ENCODE measurements at regions not wholly inside any gene's neighbourhood (a gene's known extent, or its start where the extent isn't known, plus 50 kb on each side); places are given as distances from the start of the nearest gene placed in this dataset.
"Not testable (repeated sequence)": the region's sequence is repeated elsewhere in the genome, so short reads cannot be mapped to it uniquely, and the experiment has no call there.

- Mint-ChIP-seq H3K4me1 (no peaks in the 10 kb centered on the region), H3K9me3 (no peaks in the 10 kb centered on the region), H3K4me3 (no peak overlapping the region), H3K36me3 (no peaks in the 10 kb centered on the region), H3K27ac (no peak overlapping the region)
- ATAC-seq (no peak), DNase-seq (ENCODE audit: low spot score in 2 of 2) (no peak)
These were observed 279.0 kb upstream of the GK2 start for GRCh38 chr4:79687006-79687405.

DNA sequence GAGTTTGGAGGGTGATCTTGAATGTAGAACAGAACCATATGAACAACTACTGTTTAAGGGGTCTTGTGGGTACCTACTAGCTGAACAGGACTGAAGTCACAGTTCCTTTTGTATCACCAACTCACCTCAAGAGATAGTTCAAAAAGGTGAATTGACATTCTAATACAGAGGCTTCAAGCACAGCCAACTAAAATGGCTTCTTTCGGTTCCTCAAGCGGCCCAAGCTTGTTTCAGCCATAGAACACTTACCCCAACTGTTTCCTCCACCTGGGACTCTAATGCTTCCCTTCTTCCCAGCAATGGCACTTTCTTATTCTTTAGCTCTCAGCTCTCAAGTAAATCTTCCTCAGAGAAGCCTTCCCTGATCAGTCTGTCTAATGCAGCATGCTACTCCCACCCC is 277.5 kb upstream of the GK2 start:
- no peak for ATAC-seq
- no peaks in the 10 kb centered on the region for H3K36me3 Mint-ChIP-seq
- no peaks in the 10 kb centered on the region for H3K9me3 Mint-ChIP-seq
- no peaks in the 10 kb centered on the region for H3K4me1 Mint-ChIP-seq
- H3K27ac Mint-ChIP-seq, result no peak overlapping the region
- H3K4me3 Mint-ChIP-seq, result no peak overlapping the region
- no peak for DNase-seq (ENCODE audit: low spot score in 2 of 2)

DNA sequence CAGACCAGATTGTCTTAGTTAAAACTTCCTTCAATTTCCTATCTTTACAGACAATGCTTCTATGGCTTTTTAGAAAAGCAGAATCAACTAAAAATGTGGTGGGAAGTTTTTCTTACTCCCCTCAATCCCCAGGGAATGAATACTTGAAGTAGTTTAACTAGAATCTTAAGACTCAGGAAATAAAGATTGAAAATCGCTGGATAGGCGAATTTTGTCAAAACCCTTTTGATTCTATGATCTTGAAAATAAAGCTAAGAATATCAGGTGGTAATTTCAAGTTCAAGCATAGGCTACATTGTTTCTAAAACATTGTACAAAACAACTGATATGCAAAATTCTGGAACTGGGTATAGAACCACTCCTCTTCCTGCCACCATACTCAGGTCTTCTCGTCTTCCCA is 276.5 kb upstream of the GK2 start:
- Mint-ChIP-seq H3K27ac (no peak overlapping the region), H3K4me1 (no peaks in the 10 kb centered on the region), H3K4me3 (no peak overlapping the region), H3K36me3 (no peaks in the 10 kb centered on the region), H3K9me3 (no peaks in the 10 kb centered on the region)
- DNase-seq (ENCODE audit: low spot score in 2 of 2) (no peak), ATAC-seq (no peak)

DNA sequence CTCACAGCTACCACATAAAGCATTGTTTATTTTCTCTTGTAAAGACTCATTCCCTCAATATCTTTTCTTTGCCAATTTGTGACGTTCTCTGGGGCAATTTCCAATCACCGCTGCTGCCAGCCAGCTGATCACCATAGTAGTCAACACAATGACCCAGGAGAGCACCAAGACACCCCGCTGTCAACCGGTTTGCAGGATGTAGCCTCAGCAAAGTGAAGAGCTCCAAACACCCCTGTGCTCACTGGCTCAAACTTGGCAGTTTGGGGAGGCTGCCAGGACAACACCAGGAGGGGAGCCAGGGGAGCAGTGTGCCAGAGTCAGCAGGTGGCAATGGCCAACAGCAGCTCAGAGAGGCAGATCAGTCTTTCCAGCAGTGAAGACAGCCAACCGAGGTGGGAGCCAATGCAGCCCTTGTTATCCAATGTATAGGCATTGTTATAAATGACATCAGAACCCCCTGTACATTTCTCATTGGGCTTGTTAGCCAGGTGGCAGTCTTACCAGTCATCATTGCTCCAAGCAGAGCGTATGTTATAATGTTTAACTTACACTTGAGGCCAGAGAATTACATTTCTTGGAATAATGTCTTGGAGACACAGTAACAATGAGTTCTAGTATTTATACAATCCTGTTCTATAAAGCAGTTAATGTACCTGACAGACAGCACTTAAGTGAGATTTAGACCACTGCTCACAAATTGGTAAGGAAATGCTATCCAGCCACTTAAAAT is 274.9 kb upstream of the GK2 start:
- H3K4me1 Mint-ChIP-seq, result no peaks in the 10 kb centered on the region

GRCh38 chr4:79682161-79682560 is 274.1 kb upstream of the GK2 start:
- DNase-seq (ENCODE audit: low spot score in 2 of 2) (no peak), ATAC-seq (no peak)
- H3K4me3 Mint-ChIP-seq, result no peak overlapping the region
- no peaks in the 10 kb centered on the region for H3K9me3 Mint-ChIP-seq
- H3K4me1 Mint-ChIP-seq, result no peaks in the 10 kb centered on the region
- H3K27ac Mint-ChIP-seq, result no peak overlapping the region
- no peaks in the 10 kb centered on the region for H3K36me3 Mint-ChIP-seq

More for the DNA sequence above, 274.9 kb upstream of the GK2 start:
- Mint-ChIP-seq H3K9me3 (no peaks in the 10 kb centered on the region), H3K4me3 (no peak overlapping the region), H3K27ac (no peak overlapping the region), H3K36me3 (no peaks in the 10 kb centered on the region)
- no peak for ATAC-seq
- no peak for DNase-seq (ENCODE audit: low spot score in 2 of 2)

DNA sequence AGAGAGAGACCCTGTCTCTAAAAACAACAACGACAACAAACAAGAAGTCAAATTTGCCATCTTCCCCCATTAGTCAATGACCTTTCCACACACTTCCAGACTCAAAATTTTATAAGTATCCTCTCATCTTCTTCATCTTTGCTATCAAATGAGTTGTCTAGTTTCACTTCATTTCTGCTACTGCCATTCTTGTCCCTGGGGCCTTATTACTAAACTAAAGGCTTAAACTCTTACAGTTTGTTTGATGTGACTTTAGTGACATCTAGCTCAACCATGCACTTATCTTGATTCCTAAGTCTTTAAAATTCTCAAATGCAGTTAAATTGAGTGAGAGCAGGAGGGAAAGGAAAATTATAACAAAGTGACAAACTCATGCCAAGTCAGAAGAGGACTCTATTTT is 271.8 kb upstream of the GK2 start:
- ATAC-seq, result no peak
- DNase-seq (ENCODE audit: low spot score in 2 of 2), result no peak
- Mint-ChIP-seq H3K4me1 (no peaks in the 10 kb centered on the region), H3K27ac (no peak overlapping the region), H3K4me3 (no peak overlapping the region), H3K36me3 (no peaks in the 10 kb centered on the region), H3K9me3 (no peaks in the 10 kb centered on the region)

DNA sequence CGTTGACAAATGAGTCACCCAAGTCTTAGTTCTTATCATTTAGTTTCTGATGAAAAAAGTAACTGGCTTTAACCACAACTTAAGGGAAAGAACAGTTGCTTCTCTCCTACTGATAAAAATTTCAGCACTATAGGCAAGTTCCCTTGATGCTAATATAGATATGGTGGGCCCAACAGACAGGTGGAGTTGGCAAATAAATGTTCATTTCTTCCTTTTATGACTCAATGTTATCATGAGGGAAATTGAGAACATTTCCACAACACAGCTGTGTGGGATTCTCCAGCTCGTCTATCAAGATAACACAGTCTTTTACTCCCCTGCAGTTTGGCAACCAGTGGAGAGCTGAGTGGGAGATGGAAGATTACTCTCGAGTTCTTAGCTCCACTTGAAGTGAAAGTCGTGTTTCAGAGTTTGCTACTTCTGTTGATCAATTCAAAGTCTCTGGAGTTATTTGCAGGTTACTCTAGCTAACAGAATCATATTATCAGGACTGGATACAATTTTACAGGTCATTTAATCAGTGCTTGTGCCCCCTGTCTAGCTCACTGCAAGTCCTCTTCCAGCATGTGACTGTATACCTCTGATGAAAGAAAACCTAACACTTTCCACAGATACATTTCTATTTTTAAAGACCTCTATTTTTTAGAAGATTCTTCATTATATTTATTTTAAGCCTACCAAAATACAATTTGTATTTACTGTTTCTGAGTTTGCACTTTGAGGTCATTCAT is 270.6 kb upstream of the GK2 start:
- no peak overlapping the region for H3K4me3 Mint-ChIP-seq
- H3K9me3 Mint-ChIP-seq, result no peaks in the 10 kb centered on the region
- no peak for ATAC-seq
- no peaks in the 10 kb centered on the region for H3K36me3 Mint-ChIP-seq
- H3K27ac Mint-ChIP-seq, result no peak overlapping the region
- no peaks in the 10 kb centered on the region for H3K4me1 Mint-ChIP-seq
- DNase-seq (ENCODE audit: low spot score in 2 of 2), result no peak

GRCh38 chr4:79676705-79677104 is 268.7 kb upstream of the GK2 start:
- Mint-ChIP-seq H3K4me1 (no peaks in the 10 kb centered on the region), H3K9me3 (no peaks in the 10 kb centered on the region), H3K36me3 (no peaks in the 10 kb centered on the region), H3K27ac (no peak overlapping the region), H3K4me3 (no peak overlapping the region)
- ATAC-seq, result no peak
- DNase-seq (ENCODE audit: low spot score in 2 of 2), result no peak

DNA sequence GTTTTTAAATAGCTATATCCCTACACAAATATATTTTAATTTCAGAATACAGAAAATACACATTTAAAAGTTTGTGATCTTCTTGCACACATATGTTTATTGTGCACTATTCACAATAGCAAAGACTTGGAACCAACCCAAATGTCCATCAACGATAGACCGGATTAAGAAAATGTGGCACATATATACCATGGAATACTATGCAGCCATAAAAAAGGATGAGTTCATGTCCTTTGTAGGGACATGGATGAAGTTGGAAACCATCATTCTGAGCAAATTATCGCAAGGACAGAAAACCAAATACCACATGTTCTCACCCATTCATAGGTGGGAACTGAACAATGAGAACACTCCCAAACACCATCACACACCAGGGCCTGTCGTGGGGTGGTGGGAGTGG is 266.9 kb upstream of the GK2 start:
- not testable (repeated sequence) for H3K27ac Mint-ChIP-seq; H3K4me3 Mint-ChIP-seq; H3K9me3 Mint-ChIP-seq; DNase-seq (ENCODE audit: low spot score in 2 of 2); H3K36me3 Mint-ChIP-seq; ATAC-seq; H3K4me1 Mint-ChIP-seq

DNA sequence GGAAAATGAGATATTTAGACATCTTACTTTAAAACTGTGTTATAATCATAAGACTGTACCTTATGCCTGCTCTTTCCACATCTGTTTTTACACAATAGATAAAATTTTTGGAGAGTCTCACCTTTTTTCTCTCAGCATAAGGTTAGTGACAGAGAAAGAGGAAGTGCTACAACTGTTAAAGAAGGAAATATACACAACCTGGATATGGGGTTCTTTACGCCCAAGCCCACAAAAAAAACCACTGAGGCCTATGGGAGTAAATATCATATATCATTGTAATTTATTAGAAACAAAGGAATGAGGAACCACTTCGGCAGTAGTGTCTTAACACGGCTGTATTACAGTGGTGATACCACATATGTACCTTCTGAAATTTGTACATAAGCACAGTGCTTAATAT is 265.9 kb upstream of the GK2 start:
- no peak for DNase-seq (ENCODE audit: low spot score in 2 of 2)
- Mint-ChIP-seq H3K9me3 (peaks cover 9% of the 10 kb centered on the region), H3K4me1 (no peaks in the 10 kb centered on the region), H3K27ac (no peak overlapping the region), H3K4me3 (no peak overlapping the region), H3K36me3 (no peaks in the 10 kb centered on the region)
- ATAC-seq, result no peak

- no peak for ATAC-seq
These were observed 265.3 kb upstream of the GK2 start for GRCh38 chr4:79673377-79673776.

DNA sequence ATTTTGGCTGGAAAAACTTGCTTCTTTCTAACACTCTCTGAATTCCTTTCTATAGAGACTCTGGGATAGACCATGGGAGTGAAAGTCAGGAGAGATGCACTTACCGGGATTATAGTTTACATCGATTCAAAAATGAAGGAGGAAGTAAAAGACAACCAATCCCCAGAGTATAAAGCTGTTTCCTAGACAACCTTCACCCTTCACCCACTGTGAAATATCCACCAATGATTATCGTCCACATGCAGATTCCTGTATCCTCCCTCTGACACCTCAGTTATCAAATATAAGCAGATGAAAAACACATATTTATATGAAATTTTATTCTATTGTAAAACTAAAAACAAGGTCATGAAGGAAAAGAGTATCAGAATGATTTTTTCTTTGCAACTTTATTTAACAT is 258.8 kb upstream of the GK2 start:
- DNase-seq (ENCODE audit: low spot score in 2 of 2), result no peak
- no peak overlapping the region for H3K27ac Mint-ChIP-seq
- H3K4me3 Mint-ChIP-seq, result no peak overlapping the region
- H3K4me1 Mint-ChIP-seq, result no peaks in the 10 kb centered on the region
- H3K9me3 Mint-ChIP-seq, result peaks cover 14% of the 10 kb centered on the region
- no peaks in the 10 kb centered on the region for H3K36me3 Mint-ChIP-seq
- no peak for ATAC-seq

More at GRCh38 chr4:79673377-79673776, 265.3 kb upstream of the GK2 start:
- H3K4me1 Mint-ChIP-seq, result no peaks in the 10 kb centered on the region
- H3K4me3 Mint-ChIP-seq, result no peak overlapping the region
- no peak overlapping the region for H3K27ac Mint-ChIP-seq
- H3K9me3 Mint-ChIP-seq, result peaks cover 14% of the 10 kb centered on the region
- H3K36me3 Mint-ChIP-seq, result no peaks in the 10 kb centered on the region
- no peak for DNase-seq (ENCODE audit: low spot score in 2 of 2)

- peaks cover 14% of the 10 kb centered on the region for H3K9me3 Mint-ChIP-seq
- H3K27ac Mint-ChIP-seq, result no peak overlapping the region
- no peak overlapping the region for H3K4me3 Mint-ChIP-seq
- no peaks in the 10 kb centered on the region for H3K4me1 Mint-ChIP-seq
- ATAC-seq (no peak), DNase-seq (ENCODE audit: low spot score in 2 of 2) (no peak)
- no peaks in the 10 kb centered on the region for H3K36me3 Mint-ChIP-seq
These were observed 258.1 kb upstream of the GK2 start for GRCh38 chr4:79666112-79666511.

DNA sequence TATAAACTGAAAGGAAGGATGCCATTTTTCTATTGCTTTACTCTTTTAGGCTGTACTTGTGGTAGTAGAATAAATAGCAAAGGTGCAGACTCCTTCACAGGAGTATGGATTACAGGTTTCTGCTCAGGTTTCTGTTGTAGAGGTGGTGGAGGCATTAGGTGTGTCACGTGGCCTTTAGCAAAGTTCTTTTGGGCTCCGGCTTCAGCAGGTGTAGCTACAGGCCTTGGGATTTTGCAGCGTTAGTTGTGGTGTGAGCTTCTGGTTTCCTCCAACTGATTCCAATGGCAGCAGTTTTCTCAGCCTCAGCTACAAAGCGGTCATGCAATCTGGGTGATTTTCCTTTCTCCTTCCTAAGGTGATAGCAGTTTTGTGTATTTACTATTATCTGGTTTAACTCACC is 255.8 kb upstream of the GK2 start:
- H3K27ac Mint-ChIP-seq, result no peak overlapping the region
- DNase-seq (ENCODE audit: low spot score in 2 of 2) (no peak), ATAC-seq (no peak)
- no peaks in the 10 kb centered on the region for H3K4me1 Mint-ChIP-seq
- peaks cover 10% of the 10 kb centered on the region for H3K9me3 Mint-ChIP-seq
- H3K36me3 Mint-ChIP-seq, result no peaks in the 10 kb centered on the region
- no peak overlapping the region for H3K4me3 Mint-ChIP-seq

GRCh38 chr4:79663141-79663540 is 255.1 kb upstream of the GK2 start:
- H3K27ac Mint-ChIP-seq, result no peak overlapping the region
- ATAC-seq (no peak), DNase-seq (ENCODE audit: low spot score in 2 of 2) (no peak)
- H3K4me3 Mint-ChIP-seq, result no peak overlapping the region
- peaks cover 6% of the 10 kb centered on the region for H3K9me3 Mint-ChIP-seq
- H3K36me3 Mint-ChIP-seq, result no peaks in the 10 kb centered on the region
- no peaks in the 10 kb centered on the region for H3K4me1 Mint-ChIP-seq

GRCh38 chr4:79662651-79663050 is 254.6 kb upstream of the GK2 start:
- Mint-ChIP-seq H3K4me1 (no peaks in the 10 kb centered on the region), H3K9me3 (peaks cover 6% of the 10 kb centered on the region), H3K27ac (no peak overlapping the region), H3K36me3 (no peaks in the 10 kb centered on the region), H3K4me3 (no peak overlapping the region)
- ATAC-seq (no peak), DNase-seq (ENCODE audit: low spot score in 2 of 2) (no peak)

Data from stimulated activated effector memory CD8-positive, alpha-beta T cell treated with anti-CD3 and anti-CD28 coated beads, Interleukin-12 subunit alpha, Interleukin-12 subunit beta, amount 100 ng/mL, for 72 hours (primary cell).